ENCODE measurements at regions not wholly inside any gene's neighbourhood (a gene's known extent, or its start where the extent isn't known, plus 50 kb on each side); places are given as distances from the start of the nearest gene placed in this dataset.

- POLR2A ChIA-PET, result no interaction called here
- RAD21 ChIA-PET (ENCODE audit: low non-redundant PET in 1 of 2, low total read pairs in 2 of 2, uncharacterized antibody in 2 of 2, unreplicated experiment in 2 of 2), result no interaction called here
- no TSS peak for BruUV-seq (replicated peaks)
Observed at GRCh38 chr21:36532769-36533467, 53.0 kb upstream of the CLDN14 start.

GRCh38 chr21:36533468-36533848, 53.5 kb upstream of the CLDN14 start:
- BruUV-seq (replicated peaks), result no TSS peak
- CTCF ChIA-PET, result no interaction called here
- H3K9me3 ChIP-seq (ENCODE audit: control insufficient read depth in 1 of 2, insufficient read depth in 1 of 2, low read depth in 1 of 2, low read length in 2 of 2), result no peaks in the 10 kb centered on the region
- H3K4me2 ChIP-seq (ENCODE audit: low read length), result no peak overlapping the region
- H3K4me3 ChIP-seq (replicated peaks in 1 of 2; ENCODE audit: low read depth in 1 of 2, low read length in 2 of 2), result no peak overlapping the region
- RAD21 ChIA-PET (ENCODE audit: low non-redundant PET in 1 of 2, low total read pairs in 2 of 2, uncharacterized antibody in 2 of 2, unreplicated experiment in 2 of 2), result no interaction called here
- POLR2A ChIA-PET, result no interaction called here
- no peaks in the 10 kb centered on the region for H3K9me2 ChIP-seq (ENCODE audit: insufficient read depth)
- ATAC-seq (no peak), DNase-seq (ENCODE audit: low read depth, low spot score) (no peak)
- no peak overlapping the region for H3K27ac ChIP-seq (ENCODE audit: low read depth, low read length)
- no peaks in the 10 kb centered on the region for H3K27me3 ChIP-seq (ENCODE audit: insufficient read depth, low read length)
- no peak for TF ChIP-seq CBX3 (IDR thresholded peaks at IDR 0.05; ENCODE audit: low read depth)
- no peaks in the 10 kb centered on the region for H3K79me2 ChIP-seq (ENCODE audit: insufficient read depth, low read length)
- no peak overlapping the region for H3K9ac ChIP-seq (ENCODE audit: low read length)
- intact Hi-C loops (cut with micrococcal nuclease), result no loop called here
- H4K20me1 ChIP-seq (ENCODE audit: insufficient read depth), result no peaks in the 10 kb centered on the region
- H3K36me3 ChIP-seq (ENCODE audit: control insufficient read depth in 1 of 2, insufficient read depth in 2 of 2, low read length in 2 of 2), result no peaks in the 10 kb centered on the region
- no peaks in the 10 kb centered on the region for H3K4me1 ChIP-seq (ENCODE audit: control insufficient read depth in 1 of 2, insufficient read depth in 2 of 2, low read length in 2 of 2)
- H2AFZ ChIP-seq (ENCODE audit: low read depth, low read length, poor library complexity, severe bottlenecking), result no peak overlapping the region

More at GRCh38 chr21:36532769-36533467, 53.0 kb upstream of the CLDN14 start:
- no peak overlapping the region for H3K4me2 ChIP-seq (ENCODE audit: low read length)
- H3K9me2 ChIP-seq (ENCODE audit: insufficient read depth), result no peaks in the 10 kb centered on the region
- intact Hi-C loops (cut with micrococcal nuclease), result no loop called here
- no peak overlapping the region for H2AFZ ChIP-seq (ENCODE audit: low read depth, low read length, poor library complexity, severe bottlenecking)
- no peak overlapping the region for H3K27ac ChIP-seq (ENCODE audit: low read depth, low read length)
- TF ChIP-seq SRF (IDR thresholded peaks at IDR 0.05; ENCODE audit: low read depth), result no peak
- no peak for TF ChIP-seq TCF7L2 (IDR thresholded peaks at IDR 0.05; ENCODE audit: borderline replicate concordance, extremely low read depth, insufficient read depth, insufficient read length)
- TF ChIP-seq EGR1 (IDR thresholded peaks at IDR 0.05; ENCODE audit: low read depth), result no peak
- no peaks in the 10 kb centered on the region for H3K9me3 ChIP-seq (ENCODE audit: control insufficient read depth in 1 of 2, insufficient read depth in 1 of 2, low read depth in 1 of 2, low read length in 2 of 2)
- CTCF ChIA-PET, result no interaction called here
- no peak overlapping the region for H3K9ac ChIP-seq (ENCODE audit: low read length)
- ATAC-seq, result no peak
- no peaks in the 10 kb centered on the region for H3K27me3 ChIP-seq (ENCODE audit: insufficient read depth, low read length)
- H3K79me2 ChIP-seq (ENCODE audit: insufficient read depth, low read length), result no peaks in the 10 kb centered on the region
- DNase-seq (ENCODE audit: low read depth, low spot score), result no peak
- no peaks in the 10 kb centered on the region for H3K4me1 ChIP-seq (ENCODE audit: control insufficient read depth in 1 of 2, insufficient read depth in 2 of 2, low read length in 2 of 2)
- no peaks in the 10 kb centered on the region for H4K20me1 ChIP-seq (ENCODE audit: insufficient read depth)
- H3K4me3 ChIP-seq (replicated peaks in 1 of 2; ENCODE audit: low read depth in 1 of 2, low read length in 2 of 2), result no peak overlapping the region
- no peaks in the 10 kb centered on the region for H3K36me3 ChIP-seq (ENCODE audit: control insufficient read depth in 1 of 2, insufficient read depth in 2 of 2, low read length in 2 of 2)
